Endothelial cell of umbilical vein (primary cell): ENCODE measurements at regions not wholly inside any gene's neighbourhood (a gene's known extent, or its start where the extent isn't known, plus 50 kb on each side); places are given as distances from the start of the nearest gene placed in this dataset.

Experiments
- BruUV-seq: library from RNA; stranded (reverse); fragments of 400-500 nt; replicated peaks from 2 replicates; lab custom pipeline; 2021; lab: Mats Ljungman, UMichigan
- CTCF ChIA-PET: fragments of 300-600, 350-600 bp; sonication (Branson Sonifier 250); formaldehyde crosslinking; loops from one replicate; lab custom pipeline; 2021; ENCODE audit warnings: antibody characterized with exemption, inconsistent platforms; lab: Charles Lee
- POLR2A ChIA-PET: fragments of 300-600, 350-600 bp; sonication (Branson Sonifier 250); formaldehyde crosslinking; loops from one replicate; lab custom pipeline; 2021; ENCODE audit warnings: antibody characterized with exemption, inconsistent platforms; lab: Charles Lee
- DNase-seq: peaks from one replicate; pipeline ENCODE4 v3.0.0-alpha.2; 2011; ENCODE audit warnings: low read depth, low spot score
- FAIRE-seq: peaks from 2 replicates; lab custom pipeline; 2011; peaks lifted over from hg19 to GRCh38; lab: Jason Lieb, UNC
- H2AFZ ChIP-seq: 2 replicates; pipeline ENCODE4 v1.6.0; 2012; ENCODE audit warnings: low read depth, low read length, control low read depth, inconsistent platforms
- H3K27ac ChIP-seq: 2 replicates; pipeline ENCODE4 v1.5.1; 2011; ENCODE audit warnings: low read depth, mild to moderate bottlenecking, control low read depth, low read length, moderate library complexity; ENCODE audit not compliant: insufficient read depth
- H3K27me3 ChIP-seq, 2 experiments: 2 replicates each; pipeline versions ENCODE4 v1.6.0 to v1.6.1; 2011; ENCODE audit warnings: low read length in 2 of 2, mixed read lengths in 1 of 2; ENCODE audit not compliant: control insufficient read depth in 2 of 2, insufficient read depth in 2 of 2
- H3K36me3 ChIP-seq, 2 experiments: 2 replicates in 1 of 2; 3 replicates in 1 of 2; pipeline ENCODE4 v1.5.1; 2011; ENCODE audit warnings: low read length in 2 of 2, mild to moderate bottlenecking in 1 of 2, moderate library complexity in 1 of 2; ENCODE audit not compliant: control insufficient read depth in 2 of 2, insufficient read depth in 2 of 2; ENCODE audit errors: extremely low read depth in 1 of 2
- H3K4me1 ChIP-seq: 3 replicates; pipeline ENCODE4 v1.5.1; 2011; ENCODE audit warnings: mild to moderate bottlenecking, low read length; ENCODE audit not compliant: control insufficient read depth, insufficient read depth; ENCODE audit errors: extremely low read depth
- H3K4me2 ChIP-seq: 2 replicates; pipeline ENCODE4 v1.6.1; 2011; ENCODE audit warnings: low read length, control low read depth, mixed read lengths; ENCODE audit not compliant: insufficient read depth
- H3K4me3 ChIP-seq, 3 experiments: fragments of 200-600 bp in 1 of 3; sonication (generic), shearing (Covaris generic) in 1 of 3; replicated peaks in 1 of 3; 2 replicates each; pipeline ENCODE4 v1.5.1; 2011 to 2016; ENCODE audit warnings: control low read depth in 3 of 3, low read length in 3 of 3, mild to moderate bottlenecking in 2 of 3, inconsistent platforms in 1 of 3, low read depth in 1 of 3, moderate library complexity in 1 of 3; ENCODE audit not compliant: insufficient read depth in 1 of 3
- H3K79me2 ChIP-seq: 2 replicates; pipeline ENCODE4 v1.6.0; 2012; ENCODE audit warnings: low read length, inconsistent platforms; ENCODE audit not compliant: control insufficient read depth, insufficient read depth
- H3K9ac ChIP-seq: replicated peaks from 2 replicates; pipeline ENCODE3; 2011; ENCODE audit warnings: low read length, control low read depth; ENCODE audit not compliant: insufficient read depth; ENCODE audit errors: extremely low read depth
- H3K9me1 ChIP-seq: replicated peaks from 3 replicates; pipeline ENCODE4 v1.6.0; 2011; ENCODE audit warnings: mild to moderate bottlenecking, low read length; ENCODE audit not compliant: control insufficient read depth, insufficient read depth; ENCODE audit errors: extremely low read depth
- H3K9me3 ChIP-seq: replicated peaks from 2 replicates; pipeline ENCODE4 v1.5.1; 2012; ENCODE audit warnings: low read length, inconsistent platforms; ENCODE audit not compliant: control insufficient read depth, insufficient read depth
- H4K20me1 ChIP-seq: replicated peaks from 2 replicates; pipeline ENCODE3; 2011; ENCODE audit warnings: mild to moderate bottlenecking, low read length; ENCODE audit not compliant: control insufficient read depth, insufficient read depth; ENCODE audit errors: extremely low read depth
- CTCF ChIP-seq, 2 donors: IDR thresholded peaks; 1 replicate in 1 of 2; 2 replicates in 1 of 2; pipeline ENCODE4 v1.5.1; 2011; ENCODE audit warnings: low read length in 2 of 2, mild to moderate bottlenecking in 2 of 2, moderate library complexity in 2 of 2, control low read depth in 1 of 2, inconsistent platforms in 1 of 2, low read depth in 1 of 2; ENCODE audit not compliant: insufficient read depth in 1 of 2; ENCODE audit errors: extremely low read depth in 1 of 2
- EZH2 ChIP-seq: IDR thresholded peaks from 2 replicates; pipeline ENCODE4 v1.6.1; 2012; ENCODE audit warnings: borderline replicate concordance, low read depth, mild to moderate bottlenecking, moderate library complexity, low read length, inconsistent platforms; ENCODE audit not compliant: severe bottlenecking
- FOS ChIP-seq: IDR thresholded peaks from 2 replicates; pipeline ENCODE4 v1.6.1; 2011; ENCODE audit warnings: mild to moderate bottlenecking, low read length, moderate library complexity, borderline replicate concordance; ENCODE audit not compliant: insufficient read depth
- GATA2 ChIP-seq: IDR thresholded peaks from 2 replicates; pipeline ENCODE4 v1.7.0; 2011; ENCODE audit warnings: low read depth, mild to moderate bottlenecking, moderate library complexity, mixed read lengths, low read length; ENCODE audit not compliant: insufficient read length, insufficient read depth
- JUN ChIP-seq: IDR thresholded peaks from 2 replicates; pipeline ENCODE4 v1.6.1; 2011; ENCODE audit warnings: borderline replicate concordance, low read depth; ENCODE audit not compliant: insufficient read length, insufficient read depth
- MAX ChIP-seq: IDR thresholded peaks from 2 replicates; pipeline ENCODE4 v1.6.1; 2011; ENCODE audit not compliant: insufficient read depth, insufficient read length
- MYC ChIP-seq: IDR thresholded peaks from one replicate; pipeline ENCODE4 v1.6.1; 2011; ENCODE audit warnings: mild to moderate bottlenecking, low read depth, low read length
- POLR2A ChIP-seq: IDR thresholded peaks from 2 replicates; pipeline ENCODE4 v1.6.1; 2012; ENCODE audit warnings: low read depth, mild to moderate bottlenecking, control low read depth, low read length
- POLR2AphosphoS5 ChIP-seq: IDR thresholded peaks from 2 replicates; pipeline ENCODE4 v1.6.1; 2012; ENCODE audit warnings: low read depth, mild to moderate bottlenecking, control low read depth, low read length, moderate library complexity; ENCODE audit not compliant: insufficient read depth
- dilution Hi-C: fragments of 300-500 bp; cut with MboI; formaldehyde crosslinking; loops from one replicate; pipeline ENCODE4 v1.15.0; 2019; ENCODE audit warnings: low sequenced_read_pairs; ENCODE audit not compliant: extremely low pct_ligation_motif_present
- intact Hi-C: fragments of 100-400 bp; cut with micrococcal nuclease; formaldehyde crosslinking; loops from one replicate; pipeline ENCODE4 v1.10.0; 2022

- H3K4me2 ChIP-seq, result no peak overlapping the region
- CTCF ChIA-PET, result no interaction called here
- H2AFZ ChIP-seq, result no peak overlapping the region
- H3K79me2 ChIP-seq, result no peaks in the 10 kb centered on the region
- DNase-seq, result no peak
- H3K27me3 ChIP-seq, result no peaks in the 10 kb centered on the region
- FAIRE-seq, result no peak
- BruUV-seq, result no TSS peak
- dilution Hi-C loops (no loop called here), intact Hi-C loops (no loop called here)
- H4K20me1 ChIP-seq, result no peaks in the 10 kb centered on the region
- no peak overlapping the region for H3K4me3 ChIP-seq
- H3K9ac ChIP-seq, result no peak overlapping the region
- H3K36me3 ChIP-seq, result no peaks in the 10 kb centered on the region
- TF ChIP-seq MAX (no peak), JUN (no peak), POLR2A (no peak), FOS (no peak), EZH2 (no peak), POLR2AphosphoS5 (no peak), GATA2 (no peak), MYC (no peak), CTCF (IDR thresholded peaks at IDR 0.05; ENCODE audit: extremely low read depth in 1 of 2, insufficient read depth in 1 of 2, low read depth in 1 of 2, low read length in 2 of 2) (no peak)
- POLR2A ChIA-PET, result no interaction called here
- no peaks in the 10 kb centered on the region for H3K9me1 ChIP-seq
- no peak overlapping the region for H3K27ac ChIP-seq
- peaks cover 1% of the 10 kb centered on the region for H3K4me1 ChIP-seq
- H3K9me3 ChIP-seq, result no peaks in the 10 kb centered on the region
These were observed 51.4 kb upstream of the EZH2 start for GRCh38 chr7:148935451-148935850.
